ENCODE measurements at regions not wholly inside any gene's neighbourhood (a gene's known extent, or its start where the extent isn't known, plus 50 kb on each side); places are given as distances from the start of the nearest gene placed in this dataset.
"Not testable (repeated sequence)": the region's sequence is repeated elsewhere in the genome, so short reads cannot be mapped to it uniquely, and the experiment has no call there.

DNA sequence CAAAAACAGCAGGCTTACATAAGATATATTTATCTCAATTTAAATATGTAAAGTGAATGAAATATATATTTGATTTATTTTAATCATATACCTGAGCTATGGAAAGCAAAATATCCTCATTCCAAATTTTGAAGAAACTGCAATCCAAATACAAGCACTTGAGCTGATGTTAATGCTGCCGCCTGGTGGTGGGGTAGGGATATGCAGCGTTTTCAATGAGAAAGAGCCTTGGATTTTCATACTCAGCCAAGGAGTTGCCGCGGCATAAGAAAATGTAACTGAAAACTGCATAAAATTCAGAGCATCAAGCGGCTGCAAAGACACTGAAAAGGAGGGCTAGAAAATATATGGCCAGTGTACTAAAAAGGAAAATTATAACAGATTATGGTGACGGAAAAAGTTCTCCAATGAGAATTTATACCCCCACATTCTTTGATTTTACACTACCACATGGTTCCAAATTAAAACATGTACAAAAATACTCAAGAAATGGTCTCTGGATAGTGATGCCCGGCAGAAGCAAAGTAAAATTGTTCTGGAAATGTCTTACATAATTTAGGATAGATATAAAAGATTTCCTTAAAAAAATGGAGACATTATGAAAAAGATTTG, 660.3 kb upstream of the PITX2 start:
- DNase-seq, result peak; percentile 48

DNA sequence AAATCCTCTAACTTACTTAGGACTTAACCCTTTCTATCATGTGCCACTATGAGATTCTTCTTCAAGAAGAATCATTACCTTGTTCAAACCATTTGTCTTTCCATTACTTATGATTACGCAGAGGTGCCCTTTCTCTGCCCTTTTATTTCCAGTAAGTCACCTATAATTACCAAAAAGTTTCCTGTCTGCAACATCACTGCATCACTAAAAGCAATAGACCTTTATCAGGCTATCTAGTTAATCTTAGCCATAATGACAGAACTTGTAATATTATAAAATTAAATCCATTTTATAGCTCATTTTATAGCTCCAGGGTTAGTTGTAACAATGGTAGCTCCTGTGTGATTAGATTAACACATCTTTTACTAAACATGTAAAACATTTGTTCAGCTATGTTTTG, 673.6 kb upstream of the PITX2 start:
- no peak for DNase-seq

GRCh38 chr4:111303806-111304205, 680.9 kb upstream of the PITX2 start:
- no peak for DNase-seq

DNA sequence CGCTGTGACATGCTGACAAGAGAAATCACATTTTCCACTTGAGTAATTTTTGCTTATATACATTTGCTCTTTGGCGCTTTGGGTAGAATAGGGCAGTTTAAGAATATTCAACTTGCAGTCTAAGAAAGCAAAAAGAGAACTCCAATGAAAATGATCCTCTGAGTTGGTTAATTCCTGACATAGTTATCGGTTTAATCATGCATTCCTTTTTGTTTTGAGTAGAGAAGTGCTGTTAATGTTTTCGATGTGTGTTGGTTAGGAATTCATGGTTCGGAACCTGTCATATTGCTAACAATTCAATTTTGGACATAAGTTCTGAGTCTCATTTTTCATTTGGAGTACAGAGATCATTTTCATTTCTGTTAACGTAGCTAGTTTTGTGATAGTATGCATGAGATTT, 700.6 kb upstream of the PITX2 start:
- no peak for DNase-seq

DNA sequence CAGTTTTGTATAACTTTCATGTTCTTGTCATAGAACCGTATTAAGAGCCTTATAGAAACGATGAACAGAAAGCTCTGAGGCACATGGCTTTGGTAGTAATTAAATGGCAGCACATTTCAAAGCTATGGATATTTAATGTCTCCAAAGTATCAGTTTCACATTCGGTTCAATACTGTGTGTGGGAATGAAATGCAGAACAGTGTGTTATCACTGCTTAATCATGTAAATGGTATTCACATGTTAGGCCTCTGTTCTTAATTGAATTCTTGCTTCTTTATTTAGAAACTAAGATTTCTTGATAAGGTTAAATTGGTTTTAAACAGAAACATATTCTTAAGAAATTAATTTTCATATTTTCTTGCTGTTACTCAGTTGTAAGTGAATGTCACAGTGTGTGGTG, 701.0 kb upstream of the PITX2 start:
- no peak for DNase-seq

GRCh38 chr4:111326450-111326849, 703.6 kb upstream of the PITX2 start:
- no peak for DNase-seq

DNA sequence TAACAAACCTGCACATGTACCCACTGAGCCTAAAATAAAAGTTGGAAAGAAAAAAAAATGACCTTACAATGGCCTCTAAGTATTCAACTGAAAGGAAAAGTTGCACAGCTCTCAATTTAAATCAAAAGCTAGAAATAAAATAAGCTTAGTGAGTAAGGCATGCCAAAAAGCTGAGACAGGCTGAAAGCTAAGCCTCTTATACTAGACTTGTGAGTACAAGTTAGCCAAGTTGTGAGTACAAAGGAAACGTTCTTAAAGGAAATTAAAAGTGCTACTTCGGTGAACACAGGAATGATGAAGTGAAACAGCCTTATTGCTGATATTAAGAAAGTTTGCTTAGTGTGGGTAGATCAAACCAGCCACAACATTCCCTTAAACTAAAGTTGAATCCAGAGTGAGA, 707.9 kb upstream of the PITX2 start:
- DNase-seq, result no peak

DNA sequence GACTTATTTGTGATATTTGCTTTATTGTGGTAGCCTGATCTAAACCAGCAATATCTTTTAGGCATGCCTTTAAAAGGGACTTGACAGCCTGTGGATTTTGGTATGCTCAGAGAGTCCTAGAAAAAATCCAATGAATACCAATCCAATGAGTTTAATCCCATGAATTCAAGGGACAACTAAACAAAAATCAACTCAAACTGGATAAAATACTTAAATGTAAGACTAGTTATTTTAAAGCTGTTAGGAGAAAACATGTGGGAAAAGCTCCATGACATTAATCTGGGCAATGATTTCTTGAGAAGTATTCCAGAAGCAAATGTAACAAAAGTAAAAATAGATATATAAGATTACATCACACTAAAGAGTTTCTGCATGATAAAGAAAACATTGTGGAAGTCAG, 711.5 kb upstream of the PITX2 start:
- no peak for DNase-seq

GRCh38 chr4:111337186-111337876, 714.5 kb upstream of the PITX2 start:
- DNase-seq, result not testable (repeated sequence)

GRCh38 chr4:111359602-111360001, 736.7 kb upstream of the PITX2 start:
- no peak for DNase-seq

DNA sequence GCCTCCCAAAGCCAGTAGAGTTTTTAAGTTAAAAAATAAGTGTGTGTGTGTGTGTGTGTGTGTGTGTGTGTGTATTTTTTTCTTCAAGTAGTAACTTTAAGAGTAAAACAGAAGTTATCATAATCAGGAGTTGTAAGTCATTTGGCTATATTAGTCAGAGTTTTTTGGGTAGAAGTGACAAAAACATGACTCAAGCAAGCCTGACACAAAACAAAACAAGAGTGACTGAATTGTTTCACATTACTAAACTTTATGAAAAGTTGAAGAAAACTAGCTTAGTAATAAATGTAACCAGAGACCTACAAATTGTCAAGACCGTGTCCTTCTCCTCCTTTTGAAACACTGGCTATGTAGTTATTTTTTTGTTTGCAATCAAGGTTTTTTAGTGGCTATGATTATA, 738.0 kb upstream of the PITX2 start:
- DNase-seq, result no peak

GRCh38 chr4:111362941-111363361, 740.1 kb upstream of the PITX2 start:
- DNase-seq, result no peak

- not testable (repeated sequence) for DNase-seq
These were observed 755.0 kb upstream of the PITX2 start for GRCh38 chr4:111377880-111378279.

DNA sequence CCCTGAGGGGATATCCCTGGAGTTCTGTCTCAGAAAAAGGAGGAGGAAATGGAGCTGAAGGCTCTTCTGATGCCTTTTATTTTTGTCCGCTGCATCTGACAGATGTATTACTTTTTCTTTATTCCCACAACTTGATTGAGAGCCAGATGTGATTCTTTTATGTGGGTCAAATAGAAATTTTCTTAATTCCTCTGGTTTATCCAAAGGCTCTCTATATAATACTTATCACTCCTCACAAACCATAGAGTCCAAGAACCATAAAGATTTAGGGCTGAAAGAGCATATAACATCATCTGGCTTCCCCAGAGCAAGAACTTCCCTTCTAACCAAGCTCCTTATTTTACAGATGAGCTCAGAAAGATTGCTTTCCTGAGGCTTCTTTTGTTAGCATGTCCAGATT, 756.7 kb upstream of the FAM241A start:
- DNase-seq, result no peak

- no peak for DNase-seq
These were observed 753.4 kb upstream of the FAM241A start for GRCh38 chr4:111391829-111392228.

DNA sequence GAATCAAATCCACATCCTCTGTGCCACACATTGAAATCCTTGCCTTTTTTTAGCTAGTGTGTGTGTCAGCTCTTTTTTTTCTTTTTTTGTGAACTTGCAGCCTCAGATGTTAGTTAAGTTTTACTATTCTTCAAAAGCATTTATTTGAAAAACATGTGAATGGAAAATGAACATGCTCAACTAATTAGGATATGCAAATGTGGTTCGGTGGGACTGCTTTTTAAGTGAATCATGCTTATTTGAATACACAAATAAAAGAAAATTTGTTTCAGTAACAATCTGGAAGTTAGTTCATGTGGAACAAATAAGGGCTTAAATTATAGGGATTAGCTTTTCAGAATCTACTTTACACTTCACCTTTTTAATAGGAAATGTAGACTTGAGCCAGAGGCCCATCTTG, 751.5 kb upstream of the FAM241A start:
- no peak for DNase-seq

DNA sequence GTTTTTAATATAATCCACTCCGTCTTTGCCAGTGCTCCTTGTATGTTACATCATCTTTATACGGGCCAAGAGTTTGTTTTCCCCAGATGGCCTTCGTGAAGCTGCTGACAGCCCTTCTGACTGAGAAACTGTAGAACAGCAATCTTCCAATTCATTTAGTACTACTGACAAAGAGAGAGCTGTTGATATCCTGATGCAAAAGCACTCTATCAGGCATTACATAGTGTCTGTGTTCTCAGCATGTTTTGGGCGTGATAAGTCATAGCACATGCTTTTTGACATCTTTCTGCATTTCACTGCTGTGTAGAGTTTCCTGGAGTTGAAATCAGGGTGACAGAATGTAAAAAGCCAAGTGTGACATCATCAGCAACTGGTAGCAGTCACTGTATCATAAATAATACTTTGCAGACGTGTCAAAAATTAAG, 746.3 kb upstream of the FAM241A start:
- no peak for DNase-seq

- no peak for DNase-seq
These were observed 745.6 kb upstream of the FAM241A start for GRCh38 chr4:111399623-111400022.

- DNase-seq, result no peak
These were observed 744.5 kb upstream of the FAM241A start for GRCh38 chr4:111400741-111401140.

DNA sequence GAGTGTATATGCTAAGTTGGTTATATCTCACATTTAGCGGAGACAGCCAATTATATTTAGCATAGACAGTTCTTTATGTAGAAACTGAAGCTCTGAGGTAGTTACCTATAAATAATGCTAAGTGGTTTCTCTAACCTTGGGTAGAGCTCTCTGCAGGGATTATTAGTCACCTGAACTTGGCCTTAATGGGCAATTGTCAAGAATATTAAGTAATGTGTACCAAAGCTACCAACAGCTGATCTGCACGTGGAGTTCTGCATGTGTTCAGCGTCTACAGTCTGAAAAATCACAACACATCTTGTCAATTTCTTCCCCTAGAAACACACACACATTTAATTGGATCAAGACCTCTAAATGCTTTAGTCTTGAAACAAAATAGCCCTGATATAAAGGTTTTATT, 740.6 kb upstream of the FAM241A start:
- no peak for DNase-seq

DNA sequence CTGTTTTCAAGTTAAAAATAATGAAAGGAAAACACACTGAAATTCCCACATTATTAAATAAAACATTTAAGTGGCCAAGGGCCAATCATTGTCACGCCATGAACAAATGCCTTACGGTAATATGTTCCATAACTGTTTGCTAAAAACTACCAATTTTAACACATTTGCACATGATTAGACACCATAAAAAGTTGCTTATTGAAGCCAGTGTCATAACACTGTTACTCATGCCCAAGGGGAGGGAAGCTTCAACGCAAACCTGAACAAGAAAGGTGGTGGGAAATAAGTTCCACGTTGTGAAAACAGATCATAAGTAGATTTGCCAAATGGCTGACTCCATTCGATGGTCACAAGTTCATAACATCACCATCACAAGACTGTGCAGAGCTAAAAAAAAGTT, 739.3 kb upstream of the FAM241A start:
- no peak for DNase-seq

DNA sequence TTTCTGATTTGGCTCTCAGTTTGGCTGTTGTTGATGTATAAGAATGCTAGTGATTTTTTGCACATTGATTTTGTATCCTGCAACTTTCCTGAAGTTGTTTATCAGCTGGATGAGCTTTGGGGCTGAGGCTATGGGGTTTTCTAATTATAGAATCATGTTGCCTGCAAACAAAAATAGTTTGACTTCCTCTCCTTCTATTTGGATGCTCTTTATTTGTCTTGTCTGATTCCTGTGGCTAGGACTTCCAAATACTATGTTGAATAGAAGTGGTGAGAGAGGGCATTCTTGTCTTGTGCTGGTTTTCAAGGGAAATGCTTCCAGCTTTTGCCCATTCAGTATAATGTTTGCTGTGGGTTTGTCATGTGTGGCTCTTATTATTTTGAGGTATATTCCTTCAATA, 734.7 kb upstream of the FAM241A start:
- DNase-seq, result no peak

GRCh38 chr4:111417521-111417920, 727.7 kb upstream of the FAM241A start:
- no peak for DNase-seq

DNA sequence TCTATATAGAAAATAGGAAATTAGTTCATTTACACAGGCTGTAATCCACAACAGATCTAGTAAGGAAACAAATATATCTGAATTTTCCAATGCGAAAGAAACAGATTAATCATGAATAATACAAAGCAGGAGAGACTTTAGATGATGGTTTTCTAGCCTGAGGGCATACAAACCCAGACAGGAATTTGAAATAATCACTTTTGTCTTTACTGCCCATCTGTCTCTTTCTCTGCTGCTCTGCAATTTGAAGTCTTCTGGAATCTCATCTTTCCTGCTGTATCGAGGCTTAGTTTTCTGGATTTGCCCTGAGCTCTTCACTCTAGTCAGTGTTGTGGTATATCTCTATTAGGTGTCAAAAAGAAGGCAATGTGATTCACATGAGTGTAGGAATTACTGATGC, 711.8 kb upstream of the FAM241A start:
- no peak for DNase-seq

- no peak for DNase-seq
These were observed 710.7 kb upstream of the FAM241A start for GRCh38 chr4:111434586-111434985.
